HCT116 (cell line): ENCODE measurements at regions not wholly inside any gene's neighbourhood (a gene's known extent, or its start where the extent isn't known, plus 50 kb on each side); places are given as distances from the start of the nearest gene placed in this dataset.

Experiments
- ATAC-seq: fragments of 200-7000 bp; cut with Tn5 transposase; 2 replicates; pipeline ENCODE4 v1.9.1; 2020; ENCODE audit warnings: mild to moderate bottlenecking, moderate library complexity
- BruUV-seq: library from RNA; stranded (reverse); fragments of 400-500 nt; replicated peaks from 2 replicates; lab custom pipeline; 2021; lab: Mats Ljungman, UMichigan
- CTCF ChIA-PET: fragments of 300-600 bp; sonication (Branson Sonifier 250); formaldehyde crosslinking; loops from one replicate; lab custom pipeline; 2021; ENCODE audit warnings: antibody characterized with exemption; lab: Charles Lee
- POLR2A ChIA-PET: fragments of 300-600, 350-600 bp; sonication (Branson Sonifier 250); formaldehyde crosslinking; loops from one replicate; lab custom pipeline; 2021; ENCODE audit warnings: antibody characterized with exemption; lab: Charles Lee
- RAD21 ChIA-PET, 2 experiments: fragments of 300-600 bp; sonication (Branson Sonifier 250); formaldehyde crosslinking; loops; one replicate each; lab custom pipeline; 2023; ENCODE audit warnings: low total read pairs in 2 of 2; ENCODE audit not compliant: uncharacterized antibody in 2 of 2, unreplicated experiment in 2 of 2, low non-redundant PET in 1 of 2; lab: Charles Lee
- DNase-seq: peaks from one replicate; pipeline ENCODE4 v3.0.0-alpha.2; 2010; ENCODE audit warnings: low read depth, low spot score
- H2AFZ ChIP-seq: fragments of 200-600 bp; shearing (Covaris generic), sonication (generic); 2 replicates; pipeline ENCODE4 v1.6.1; 2017; ENCODE audit warnings: low read depth, mixed run types, mixed read lengths, antibody characterized with exemption, low read length; ENCODE audit not compliant: poor library complexity, severe bottlenecking
- H3K27ac ChIP-seq: 2 replicates; pipeline ENCODE4 v1.5.1; 2012; ENCODE audit warnings: low read depth, low read length
- H3K27me3 ChIP-seq: fragments of 200-600 bp; sonication (generic); 2 replicates; pipeline ENCODE4 v1.6.1; 2016; ENCODE audit warnings: mixed run types, low read length, mixed read lengths; ENCODE audit not compliant: insufficient read depth
- H3K36me3 ChIP-seq, 2 experiments: fragments of 200-500 bp in 1 of 2; fragments of 200-600 bp in 1 of 2; sonication (Bioruptor generic) in 1 of 2; sonication (generic) in 1 of 2; 2 replicates each; pipeline versions ENCODE4 v1.5.1 to v1.6.1; 2014 to 2016; ENCODE audit warnings: low read length in 2 of 2, inconsistent platforms in 1 of 2, mixed read lengths in 1 of 2, mixed run types in 1 of 2; ENCODE audit not compliant: insufficient read depth in 2 of 2, control insufficient read depth in 1 of 2
- H3K4me1 ChIP-seq, 2 experiments: fragments of 200-600 bp in 1 of 2; sonication (generic) in 1 of 2; 2 replicates each; pipeline versions ENCODE4 v1.5.1 to v1.6.1; 2012 to 2017; ENCODE audit warnings: low read length in 2 of 2, inconsistent platforms in 1 of 2, mild to moderate bottlenecking in 1 of 2, mixed read lengths in 1 of 2, mixed run types in 1 of 2, moderate library complexity in 1 of 2; ENCODE audit not compliant: insufficient read depth in 2 of 2, control insufficient read depth in 1 of 2
- H3K4me2 ChIP-seq: fragments of 200-600 bp; sonication (generic); 2 replicates; pipeline ENCODE4 v1.6.1; 2017; ENCODE audit warnings: mixed run types, low read length, mixed read lengths
- H3K4me3 ChIP-seq, 2 experiments: fragments of 200-600 bp in 1 of 2; sonication (generic) in 1 of 2; replicated peaks in 1 of 2; 2 replicates each; pipeline ENCODE4 v1.5.1; 2011 to 2016; ENCODE audit warnings: low read length in 2 of 2, control low read depth in 1 of 2, low read depth in 1 of 2, mild to moderate bottlenecking in 1 of 2, mixed read lengths in 1 of 2, mixed run types in 1 of 2
- H3K79me2 ChIP-seq: fragments of 200-600 bp; sonication (generic); 2 replicates; pipeline ENCODE4 v1.6.1; 2017; ENCODE audit warnings: mild to moderate bottlenecking, mixed run types, low read length, moderate library complexity, mixed read lengths; ENCODE audit not compliant: insufficient read depth
- H3K9ac ChIP-seq: fragments of 200-600 bp; sonication (generic); 2 replicates; pipeline ENCODE4 v1.6.1; 2016; ENCODE audit warnings: low read length, mixed read lengths
- H3K9me2 ChIP-seq: fragments of 200-600 bp; sonication (generic), shearing (Covaris generic); 2 replicates; pipeline ENCODE4 v1.6.1; 2017; ENCODE audit warnings: mixed run types, mild to moderate bottlenecking, moderate library complexity; ENCODE audit not compliant: insufficient read depth
- H3K9me3 ChIP-seq, 2 experiments: fragments of 200-500 bp in 1 of 2; fragments of 200-600 bp in 1 of 2; sonication (Bioruptor generic) in 1 of 2; sonication (generic) in 1 of 2; 2 replicates each; pipeline ENCODE4 v1.6.1; 2014 to 2017; ENCODE audit warnings: low read length in 2 of 2, mixed read lengths in 2 of 2, inconsistent platforms in 1 of 2, low read depth in 1 of 2, mild to moderate bottlenecking in 1 of 2, mixed run types in 1 of 2, moderate library complexity in 1 of 2; ENCODE audit not compliant: control insufficient read depth in 1 of 2, insufficient read depth in 1 of 2
- H4K20me1 ChIP-seq: fragments of 200-600 bp; sonication (generic), shearing (Covaris generic); 2 replicates; pipeline ENCODE4 v1.6.1; 2017; ENCODE audit warnings: mixed run types, mild to moderate bottlenecking, moderate library complexity; ENCODE audit not compliant: insufficient read depth
- CBX3 ChIP-seq: IDR thresholded peaks from 2 replicates; pipeline ENCODE4 v1.6.1; 2012; ENCODE audit warnings: low read depth
- ELF1 ChIP-seq: IDR thresholded peaks from 2 replicates; pipeline ENCODE4 v1.6.1; 2012; ENCODE audit warnings: low read depth, borderline replicate concordance
- EZH2 ChIP-seq: fragments of 200-600 bp; sonication (generic); IDR thresholded peaks from 2 replicates; pipeline ENCODE4 v1.6.1; 2017; ENCODE audit warnings: antibody characterized with exemption, mixed run types
- FOSL1 ChIP-seq: IDR thresholded peaks from 2 replicates; pipeline ENCODE4 v1.6.1; 2012; ENCODE audit warnings: low read depth
- JUND ChIP-seq: IDR thresholded peaks from 2 replicates; pipeline ENCODE4 v1.6.1; 2012
- POLR2A ChIP-seq: IDR thresholded peaks from 2 replicates; pipeline ENCODE4 v1.7.0; 2011; ENCODE audit warnings: borderline replicate concordance; ENCODE audit not compliant: insufficient read depth, insufficient read length; ENCODE audit errors: extremely low read depth
- POLR2AphosphoS5 ChIP-seq: IDR thresholded peaks from 2 replicates; pipeline ENCODE4 v1.6.1; 2011; ENCODE audit warnings: mild to moderate bottlenecking, low read depth, low read length, moderate library complexity
- SIN3A ChIP-seq: IDR thresholded peaks from 2 replicates; pipeline ENCODE4 v1.6.1; 2012; ENCODE audit warnings: low read depth
- SP1 ChIP-seq: IDR thresholded peaks from 2 replicates; pipeline ENCODE4 v1.6.1; 2012; ENCODE audit warnings: low read depth
- SRF ChIP-seq: IDR thresholded peaks from 2 replicates; pipeline ENCODE4 v1.6.1; 2012; ENCODE audit warnings: low read depth
- TCF7L2 ChIP-seq: IDR thresholded peaks from 2 replicates; pipeline ENCODE4 v1.7.0; 2011; ENCODE audit warnings: borderline replicate concordance, inconsistent platforms; ENCODE audit not compliant: insufficient read depth, insufficient read length; ENCODE audit errors: extremely low read depth
- ZFX ChIP-seq: fragments of 450-650 bp; IDR thresholded peaks from 2 replicates; pipeline ENCODE4 v1.6.1; 2017
- ZNF274 ChIP-seq: fragments of 200-500 bp; sonication (Bioruptor generic); IDR thresholded peaks from 2 replicates; pipeline ENCODE4 v1.6.1; 2014; ENCODE audit warnings: mild to moderate bottlenecking, low read depth, low read length, inconsistent platforms
- intact Hi-C: fragments of 100-400 bp; cut with micrococcal nuclease; formaldehyde crosslinking; loops from 2 replicates; pipeline ENCODE4 v1.10.0; 2022
- TF ChIP-seq, protein P1 (sequence below), 3 experiments: fragments of 200-600 bp in 1 of 3; sonication (generic) in 1 of 3; IDR thresholded peaks in 2 of 3; conservative IDR thresholded peaks in 1 of 3; 2 replicates each; pipeline ENCODE4 v1.5.1; 2012 to 2017; ENCODE audit warnings: low read depth in 2 of 3, low read length in 2 of 3, antibody characterized with exemption in 1 of 3, borderline replicate concordance in 1 of 3, control low read depth in 1 of 3, mild to moderate bottlenecking in 1 of 3, mixed read lengths in 1 of 3, mixed run types in 1 of 3, moderate library complexity in 1 of 3; ENCODE audit not compliant: insufficient read depth in 1 of 3
- TF ChIP-seq, protein P2 (sequence below): IDR thresholded peaks from 2 replicates; pipeline ENCODE4 v1.6.1; 2012

DNA sequence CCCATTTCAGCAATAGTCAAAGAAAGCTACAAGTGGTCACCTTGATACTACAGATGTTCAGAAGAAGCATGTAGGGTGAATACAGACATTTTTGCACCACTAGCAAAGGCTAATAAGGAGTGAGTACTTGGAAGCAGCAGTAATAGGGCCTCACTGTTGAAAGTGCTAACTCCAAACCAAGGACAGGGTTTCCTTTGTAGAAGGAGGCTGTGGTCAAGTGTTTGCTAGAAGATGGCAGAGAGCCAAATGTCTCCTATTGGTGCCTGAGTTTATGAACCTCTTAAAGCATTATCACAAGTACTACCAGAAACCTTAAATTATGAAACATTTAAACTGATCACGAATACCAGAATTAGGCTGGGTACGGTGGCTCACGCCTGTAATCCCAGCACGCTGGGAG, 308.1 kb downstream of the ZEB2 start:
- H3K4me3 ChIP-seq: no peak overlapping the region
- intact Hi-C loops: no loop called here
- no peak overlapping the region for H3K9ac ChIP-seq
- ChIA-PET POLR2A (no interaction called here), CTCF (no interaction called here), RAD21 (no interaction called here)
- no peak for TF ChIP-seq POLR2AphosphoS5
- no peak for TF ChIP-seq POLR2A
- no peak for TF ChIP-seq SP1
- TF ChIP-seq JUND: no peak
- TF ChIP-seq, protein P1, sequence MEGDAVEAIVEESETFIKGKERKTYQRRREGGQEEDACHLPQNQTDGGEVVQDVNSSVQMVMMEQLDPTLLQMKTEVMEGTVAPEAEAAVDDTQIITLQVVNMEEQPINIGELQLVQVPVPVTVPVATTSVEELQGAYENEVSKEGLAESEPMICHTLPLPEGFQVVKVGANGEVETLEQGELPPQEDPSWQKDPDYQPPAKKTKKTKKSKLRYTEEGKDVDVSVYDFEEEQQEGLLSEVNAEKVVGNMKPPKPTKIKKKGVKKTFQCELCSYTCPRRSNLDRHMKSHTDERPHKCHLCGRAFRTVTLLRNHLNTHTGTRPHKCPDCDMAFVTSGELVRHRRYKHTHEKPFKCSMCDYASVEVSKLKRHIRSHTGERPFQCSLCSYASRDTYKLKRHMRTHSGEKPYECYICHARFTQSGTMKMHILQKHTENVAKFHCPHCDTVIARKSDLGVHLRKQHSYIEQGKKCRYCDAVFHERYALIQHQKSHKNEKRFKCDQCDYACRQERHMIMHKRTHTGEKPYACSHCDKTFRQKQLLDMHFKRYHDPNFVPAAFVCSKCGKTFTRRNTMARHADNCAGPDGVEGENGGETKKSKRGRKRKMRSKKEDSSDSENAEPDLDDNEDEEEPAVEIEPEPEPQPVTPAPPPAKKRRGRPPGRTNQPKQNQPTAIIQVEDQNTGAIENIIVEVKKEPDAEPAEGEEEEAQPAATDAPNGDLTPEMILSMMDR (IDR thresholded peaks at IDR 0.05 in 2 of 3, conservative IDR thresholded peaks at IDR 0.05 in 1 of 3; ENCODE audit: borderline replicate concordance in 1 of 3, insufficient read depth in 1 of 3, low read depth in 2 of 3, low read length in 2 of 3): no peak
- TF ChIP-seq EZH2: no peak
- no peak for TF ChIP-seq ELF1
- no peak for TF ChIP-seq CBX3
- TF ChIP-seq TCF7L2: no peak
- H2AFZ ChIP-seq: no peak overlapping the region
- no peak for ATAC-seq
- H3K9me2 ChIP-seq: no peaks in the 10 kb centered on the region; the same call in 1 of the 2 replicates
- H3K4me1 ChIP-seq: no peaks in the 10 kb centered on the region
- no peaks in the 10 kb centered on the region for H3K36me3 ChIP-seq
- no peak overlapping the region for H3K27ac ChIP-seq
- no peaks in the 10 kb centered on the region for H3K79me2 ChIP-seq
- H4K20me1 ChIP-seq: no peaks in the 10 kb centered on the region
- no peaks in the 10 kb centered on the region for H3K27me3 ChIP-seq
- no peak for DNase-seq
- no TSS peak for BruUV-seq
- H3K4me2 ChIP-seq: no peak overlapping the region
- H3K9me3 ChIP-seq: no peaks in the 10 kb centered on the region

DNA sequence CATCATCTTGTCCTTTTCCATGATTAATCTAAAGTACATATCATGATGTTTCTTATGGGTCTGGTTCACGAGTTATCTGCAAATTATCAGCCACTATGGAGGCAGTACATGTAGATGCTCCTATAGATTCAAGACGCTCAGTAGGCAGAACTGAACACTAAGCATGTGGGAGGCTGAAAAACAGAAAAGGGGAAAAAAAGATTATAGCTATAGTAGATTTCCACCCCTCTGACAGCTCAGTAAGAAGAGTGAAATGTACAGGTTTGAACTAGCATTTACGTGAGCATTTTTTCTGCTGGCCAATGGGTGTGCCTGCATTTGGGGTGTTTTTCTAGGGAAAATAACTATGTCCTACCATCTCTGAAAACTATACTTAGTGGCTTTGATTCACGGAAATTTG, 308.9 kb downstream of the ZEB2 start:
- POLR2A ChIA-PET: no interaction called here
- H3K27ac ChIP-seq: no peak overlapping the region
- H3K27me3 ChIP-seq: no peaks in the 10 kb centered on the region
- H3K79me2 ChIP-seq: no peaks in the 10 kb centered on the region
- ATAC-seq: no peak
- no peaks in the 10 kb centered on the region for H3K9me3 ChIP-seq
- no TSS peak for BruUV-seq
- RAD21 ChIA-PET: no interaction called here
- H3K4me2 ChIP-seq: no peak overlapping the region
- no peaks in the 10 kb centered on the region for H3K4me1 ChIP-seq
- intact Hi-C loops: no loop called here
- no peaks in the 10 kb centered on the region for H3K36me3 ChIP-seq
- no peak overlapping the region for H3K9ac ChIP-seq
- TF ChIP-seq SP1 (no peak), SRF (no peak), ZFX (no peak), EZH2 (no peak), POLR2A (no peak), SIN3A (no peak), JUND (no peak), ZNF274 (no peak), FOSL1 (no peak), TCF7L2 (no peak)
- TF ChIP-seq, protein P2, sequence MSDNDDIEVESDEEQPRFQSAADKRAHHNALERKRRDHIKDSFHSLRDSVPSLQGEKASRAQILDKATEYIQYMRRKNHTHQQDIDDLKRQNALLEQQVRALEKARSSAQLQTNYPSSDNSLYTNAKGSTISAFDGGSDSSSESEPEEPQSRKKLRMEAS: no peak
- TF ChIP-seq, protein P1 (IDR thresholded peaks at IDR 0.05 in 2 of 3, conservative IDR thresholded peaks at IDR 0.05 in 1 of 3; ENCODE audit: borderline replicate concordance in 1 of 3, insufficient read depth in 1 of 3, low read depth in 2 of 3, low read length in 2 of 3): no peak
- H3K9me2 ChIP-seq: no peaks in the 10 kb centered on the region; the same call in 1 of the 2 replicates
- H4K20me1 ChIP-seq: no peaks in the 10 kb centered on the region
- CTCF ChIA-PET: no interaction called here
- H3K4me3 ChIP-seq: no peak overlapping the region
- no peak for DNase-seq
- H2AFZ ChIP-seq: no peak overlapping the region
